ENCODE measurements at regions not wholly inside any gene's neighbourhood (a gene's known extent, or its start where the extent isn't known, plus 50 kb on each side); places are given as distances from the start of the nearest gene placed in this dataset.
A peak's percentile ranks its signal among the peaks of the same experiment; 100 is the strongest.

DNA sequence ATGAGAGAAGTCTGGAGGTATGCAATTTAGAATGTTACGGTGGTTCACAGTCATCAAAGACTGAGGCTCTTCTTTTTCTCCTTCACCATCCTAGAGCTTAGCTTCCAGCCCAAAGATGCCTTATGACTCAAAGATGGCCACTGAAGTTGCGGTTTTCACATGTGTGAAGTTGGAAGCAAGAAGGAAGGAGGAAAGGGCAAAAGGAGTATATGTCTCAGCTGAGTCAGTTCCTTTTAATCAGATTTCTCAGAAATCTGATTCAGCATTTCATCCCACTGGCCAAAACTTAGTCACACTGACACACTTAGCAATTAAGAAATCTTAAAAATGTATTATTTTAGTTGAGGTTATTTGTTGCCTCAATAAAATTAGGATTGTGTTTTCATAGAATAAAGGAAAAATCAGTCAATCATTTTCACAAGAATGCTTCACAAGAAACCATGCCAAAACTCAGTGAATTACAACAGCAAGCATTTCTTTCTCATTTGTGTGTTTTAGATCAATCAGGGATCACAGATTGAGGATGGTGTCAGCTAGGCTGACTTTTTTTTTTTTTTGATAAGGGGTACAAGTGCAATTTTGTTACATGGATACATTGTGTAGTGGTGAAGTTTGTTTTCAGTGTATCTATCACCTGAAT lies 211.1 kb upstream of the GADL1 start:
- TF ChIP-seq POLR2AphosphoS5 (IDR thresholded peaks at IDR 0.05; ENCODE audit: insufficient read depth, low read depth, low read length) (no peak), POLR2A (IDR thresholded peaks at IDR 0.05; ENCODE audit: low read depth, low read length) (no peak), MYC (IDR thresholded peaks at IDR 0.05; ENCODE audit: low read depth, low read length) (no peak), FOS (IDR thresholded peaks at IDR 0.05; ENCODE audit: borderline replicate concordance, insufficient read depth, low read length) (peak; percentile 95), EZH2 (IDR thresholded peaks at IDR 0.05; ENCODE audit: borderline replicate concordance, low read depth, low read length, severe bottlenecking) (no peak), GATA2 (IDR thresholded peaks at IDR 0.05; ENCODE audit: insufficient read depth, insufficient read length, low read depth, low read length) (peak; percentile 88), JUN (IDR thresholded peaks at IDR 0.05; ENCODE audit: borderline replicate concordance, insufficient read depth, insufficient read length, low read depth) (peak; percentile 52)
- TF ChIP-seq, protein P1, sequence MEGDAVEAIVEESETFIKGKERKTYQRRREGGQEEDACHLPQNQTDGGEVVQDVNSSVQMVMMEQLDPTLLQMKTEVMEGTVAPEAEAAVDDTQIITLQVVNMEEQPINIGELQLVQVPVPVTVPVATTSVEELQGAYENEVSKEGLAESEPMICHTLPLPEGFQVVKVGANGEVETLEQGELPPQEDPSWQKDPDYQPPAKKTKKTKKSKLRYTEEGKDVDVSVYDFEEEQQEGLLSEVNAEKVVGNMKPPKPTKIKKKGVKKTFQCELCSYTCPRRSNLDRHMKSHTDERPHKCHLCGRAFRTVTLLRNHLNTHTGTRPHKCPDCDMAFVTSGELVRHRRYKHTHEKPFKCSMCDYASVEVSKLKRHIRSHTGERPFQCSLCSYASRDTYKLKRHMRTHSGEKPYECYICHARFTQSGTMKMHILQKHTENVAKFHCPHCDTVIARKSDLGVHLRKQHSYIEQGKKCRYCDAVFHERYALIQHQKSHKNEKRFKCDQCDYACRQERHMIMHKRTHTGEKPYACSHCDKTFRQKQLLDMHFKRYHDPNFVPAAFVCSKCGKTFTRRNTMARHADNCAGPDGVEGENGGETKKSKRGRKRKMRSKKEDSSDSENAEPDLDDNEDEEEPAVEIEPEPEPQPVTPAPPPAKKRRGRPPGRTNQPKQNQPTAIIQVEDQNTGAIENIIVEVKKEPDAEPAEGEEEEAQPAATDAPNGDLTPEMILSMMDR (IDR thresholded peaks at IDR 0.05; ENCODE audit: extremely low read depth in 1 of 2, insufficient read depth in 1 of 2, low read depth in 1 of 2, low read length in 2 of 2), result no peak
- TF ChIP-seq, protein P2, sequence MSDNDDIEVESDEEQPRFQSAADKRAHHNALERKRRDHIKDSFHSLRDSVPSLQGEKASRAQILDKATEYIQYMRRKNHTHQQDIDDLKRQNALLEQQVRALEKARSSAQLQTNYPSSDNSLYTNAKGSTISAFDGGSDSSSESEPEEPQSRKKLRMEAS (IDR thresholded peaks at IDR 0.05; ENCODE audit: insufficient read depth, insufficient read length), result no peak
- Histone ChIP-seq H3K9ac (replicated peaks; ENCODE audit: extremely low read depth, insufficient read depth, low read length) (no peak overlapping the region), H4K20me1 (replicated peaks; ENCODE audit: control insufficient read depth, extremely low read depth, insufficient read depth, low read length) (no peaks in the 10 kb centered on the region), H3K4me3 (replicated peaks in 1 of 3; ENCODE audit: insufficient read depth in 1 of 3, low read depth in 1 of 3, low read length in 3 of 3) (no peak overlapping the region), H3K27me3 (ENCODE audit: control insufficient read depth in 2 of 2, insufficient read depth in 2 of 2, low read length in 2 of 2) (no peaks in the 10 kb centered on the region), H3K27ac (ENCODE audit: insufficient read depth, low read depth, low read length) (peak overlapping the region; percentile 55), H3K4me2 (ENCODE audit: insufficient read depth, low read length) (peak overlapping the region; percentile 41), H3K36me3 (ENCODE audit: control insufficient read depth in 2 of 2, extremely low read depth in 1 of 2, insufficient read depth in 2 of 2, low read length in 2 of 2) (no peaks in the 10 kb centered on the region), H2AFZ (ENCODE audit: low read depth, low read length) (no peak overlapping the region), H3K79me2 (ENCODE audit: control insufficient read depth, insufficient read depth, low read length) (no peaks in the 10 kb centered on the region), H3K9me1 (replicated peaks; ENCODE audit: control insufficient read depth, extremely low read depth, insufficient read depth, low read length) (no peaks in the 10 kb centered on the region), H3K4me1 (ENCODE audit: control insufficient read depth, extremely low read depth, insufficient read depth, low read length) (peaks cover 19% of the 10 kb centered on the region), H3K9me3 (replicated peaks; ENCODE audit: control insufficient read depth, insufficient read depth, low read length) (no peaks in the 10 kb centered on the region)
- no TSS peak for BruUV-seq (replicated peaks)
- FAIRE-seq (peak; percentile 92), DNase-seq (ENCODE audit: low read depth, low spot score) (peak; percentile 76)
- dilution Hi-C loops (cut with MboI; ENCODE audit: extremely low pct_ligation_motif_present, low sequenced_read_pairs), result no loop called here
- intact Hi-C loops (cut with micrococcal nuclease), result loop anchor here (1.0 kb wide), 2 partner anchors 12 to 28 kb away; no protein-coding TSS in a partner anchor
- POLR2A ChIA-PET, result no interaction called here
- CTCF ChIA-PET, result interaction anchor here (0.5 to 1.3 kb wide), 6 partner anchors 25 to 663 kb away, joined by 3 to 4 read pairs (median 3); no protein-coding TSS in a partner anchor

All from endothelial cell of umbilical vein (primary cell).